ENCODE measurements at regions not wholly inside any gene's neighbourhood (a gene's known extent, or its start where the extent isn't known, plus 50 kb on each side); places are given as distances from the start of the nearest gene placed in this dataset.
A peak's percentile ranks its signal among the peaks of the same experiment; 100 is the strongest.

DNA sequence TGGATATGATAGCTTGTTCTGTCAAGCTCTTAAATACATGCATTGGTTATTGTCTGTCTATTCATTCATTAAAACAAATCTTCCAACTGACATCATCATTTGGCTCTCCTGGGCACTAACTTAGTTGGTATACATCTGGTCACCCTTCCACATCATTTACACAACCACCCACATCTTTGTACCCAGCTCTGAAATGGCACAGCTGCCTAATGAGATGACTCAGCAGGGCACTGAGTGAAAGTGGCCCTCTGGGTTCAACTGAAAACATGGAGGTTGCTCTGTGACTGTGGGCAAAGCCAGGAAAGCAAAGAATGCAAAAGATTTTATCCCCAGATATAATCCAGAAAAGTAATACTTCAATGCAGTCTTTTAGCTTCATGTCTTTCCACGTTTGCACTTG lies 234.0 kb upstream of the MAP2 start:
- H3K27ac ChIP-seq = no peak overlapping the region
- TF ChIP-seq CTCF (IDR thresholded peaks at IDR 0.05) = no peak
- TF ChIP-seq ZFX (IDR thresholded peaks at IDR 0.05; ENCODE audit: borderline replicate concordance) = no peak

- no peak for TF ChIP-seq CTCF (IDR thresholded peaks at IDR 0.05)
- TF ChIP-seq ZFX (IDR thresholded peaks at IDR 0.05; ENCODE audit: borderline replicate concordance) = no peak
- no peak overlapping the region for H3K27ac ChIP-seq
Measured at GRCh38 chr2:209191139-209191538, 232.7 kb upstream of the MAP2 start.

- TF ChIP-seq ZFX (IDR thresholded peaks at IDR 0.05; ENCODE audit: borderline replicate concordance) (no peak), CTCF (IDR thresholded peaks at IDR 0.05) (no peak)
- no peak overlapping the region for H3K27ac ChIP-seq
Measured at GRCh38 chr2:209194717-209195116, 229.1 kb upstream of the MAP2 start.

- H3K27ac ChIP-seq = peak overlapping the region; percentile 71
- peak; percentile 85 for TF ChIP-seq CTCF (IDR thresholded peaks at IDR 0.05)
- TF ChIP-seq ZFX (IDR thresholded peaks at IDR 0.05; ENCODE audit: borderline replicate concordance) = no peak
Measured at GRCh38 chr2:209208211-209208610, 215.6 kb upstream of the MAP2 start.

- TF ChIP-seq CTCF (IDR thresholded peaks at IDR 0.05) = no peak
- TF ChIP-seq ZFX (IDR thresholded peaks at IDR 0.05; ENCODE audit: borderline replicate concordance) = no peak
- H3K27ac ChIP-seq = peak overlapping the region; percentile 71
Measured at GRCh38 chr2:209209943-209210342, 213.9 kb upstream of the MAP2 start.

- TF ChIP-seq ZFX (IDR thresholded peaks at IDR 0.05; ENCODE audit: borderline replicate concordance) (no peak), CTCF (IDR thresholded peaks at IDR 0.05) (no peak)
- H3K27ac ChIP-seq = no peak overlapping the region
Measured at GRCh38 chr2:209230560-209230959, 193.3 kb upstream of the MAP2 start.

DNA sequence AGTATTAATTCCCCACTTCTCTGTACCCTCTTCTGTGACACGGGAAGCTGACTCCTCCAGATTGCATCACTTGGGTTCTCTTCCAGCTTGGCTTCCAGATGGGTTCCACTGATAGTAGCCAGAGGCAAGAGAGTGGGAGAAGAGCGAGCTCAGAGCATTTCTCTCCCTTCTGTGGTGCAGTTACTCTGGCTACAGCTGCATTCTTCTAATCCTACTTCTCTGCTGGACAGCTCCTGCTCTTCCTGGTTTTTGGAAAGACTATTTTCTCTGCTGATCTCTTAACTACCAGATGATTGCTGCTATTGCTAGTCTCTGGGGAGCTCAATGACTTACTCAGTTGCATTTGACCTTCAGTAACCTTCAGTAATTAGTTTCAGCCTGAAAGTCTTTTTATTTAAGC lies 187.5 kb upstream of the MAP2 start:
- no peak for TF ChIP-seq CTCF (IDR thresholded peaks at IDR 0.05)
- no peak for TF ChIP-seq ZFX (IDR thresholded peaks at IDR 0.05; ENCODE audit: borderline replicate concordance)
- no peak overlapping the region for H3K27ac ChIP-seq

Data from 22Rv1 (cell line).